IMR-90 (cell line): ENCODE measurements at regions not wholly inside any gene's neighbourhood (a gene's known extent, or its start where the extent isn't known, plus 50 kb on each side); places are given as distances from the start of the nearest gene placed in this dataset.

Experiments
- ATAC-seq: fragments of 200-7000 bp; cut with Tn5 transposase; 2 replicates; pipeline ENCODE4 v1.9.1; 2020; ENCODE audit warnings: low read depth, mild to moderate bottlenecking, moderate library complexity
- BruUV-seq: library from RNA; stranded (reverse); fragments of 400-500 nt; replicated peaks from 2 replicates; lab custom pipeline; 2021; lab: Mats Ljungman, UMichigan
- CTCF ChIA-PET: fragments of 300-600 bp; formaldehyde crosslinking; extraction: SDS; loops from one replicate; lab custom pipeline; 2021; ENCODE audit warnings: antibody characterized with exemption; lab: Yijun Ruan, JAX
- POLR2A ChIA-PET: fragments of 300-600 bp; sonication (Branson Sonifier 250); formaldehyde crosslinking; loops from one replicate; lab custom pipeline; 2022; ENCODE audit warnings: antibody characterized with exemption; ENCODE audit not compliant: unreplicated experiment; lab: Charles Lee
- DNase-seq: peaks from one replicate; pipeline ENCODE4 v3.0.0; 2013
- H2AFZ ChIP-seq: replicated peaks from 2 replicates; pipeline ENCODE3; 2013; ENCODE audit warnings: low read length, mild to moderate bottlenecking; ENCODE audit not compliant: poor library complexity
- H2AK5ac ChIP-seq: 2 replicates; pipeline ENCODE4 v1.6.1; 2013; ENCODE audit warnings: low read depth, low read length, inconsistent platforms
- H2AK9ac ChIP-seq: replicated peaks from 2 replicates; pipeline ENCODE3; 2013; ENCODE audit warnings: mild to moderate bottlenecking, low read depth, low read length, moderate library complexity; ENCODE audit not compliant: poor library complexity
- H2BK120ac ChIP-seq: 2 replicates; pipeline ENCODE4 v1.6.1; 2013; ENCODE audit warnings: low read depth, low read length, inconsistent platforms
- H2BK15ac ChIP-seq: 3 replicates; pipeline ENCODE4 v1.6.1; 2013; ENCODE audit warnings: low read depth, low read length, inconsistent platforms
- H2BK20ac ChIP-seq: 2 replicates; pipeline ENCODE4 v1.6.1; 2013; ENCODE audit warnings: low read depth, mild to moderate bottlenecking, inconsistent platforms, low read length, moderate library complexity
- H2BK5ac ChIP-seq: 2 replicates; pipeline ENCODE4 v1.6.1; 2013; ENCODE audit warnings: mild to moderate bottlenecking, low read depth, low read length, inconsistent platforms; ENCODE audit not compliant: poor library complexity, severe bottlenecking
- H3K14ac ChIP-seq: replicated peaks from 2 replicates; pipeline ENCODE4 v1.6.1; 2013; ENCODE audit warnings: low read depth, low read length, inconsistent platforms
- H3K18ac ChIP-seq: 2 replicates; pipeline ENCODE4 v1.6.1; 2013; ENCODE audit warnings: low read depth, low read length, control low read depth
- H3K23ac ChIP-seq: 2 replicates; pipeline ENCODE4 v1.6.1; 2013; ENCODE audit warnings: low read depth, low read length, inconsistent platforms
- H3K27ac ChIP-seq: 2 replicates; pipeline ENCODE4 v1.5.1; 2013; ENCODE audit warnings: mild to moderate bottlenecking, control low read depth, low read length; ENCODE audit not compliant: insufficient read depth
- H3K27me3 ChIP-seq: 2 replicates; pipeline ENCODE4 v1.6.1; 2013; ENCODE audit warnings: low read length; ENCODE audit not compliant: control insufficient read depth, insufficient read depth
- H3K36me3 ChIP-seq: 2 replicates; pipeline ENCODE4 v1.6.1; 2013; ENCODE audit warnings: low read length, mixed read lengths; ENCODE audit not compliant: control insufficient read depth, insufficient read depth
- H3K4ac ChIP-seq: 2 replicates; pipeline ENCODE4 v1.6.1; 2013; ENCODE audit warnings: low read depth, low read length, inconsistent platforms
- H3K4me1 ChIP-seq: 2 replicates; pipeline ENCODE4 v1.6.1; 2013; ENCODE audit warnings: low read length, mixed read lengths; ENCODE audit not compliant: control insufficient read depth, insufficient read depth
- H3K4me2 ChIP-seq: 2 replicates; pipeline ENCODE4 v1.6.1; 2013; ENCODE audit warnings: low read depth, mild to moderate bottlenecking, control low read depth, low read length, moderate library complexity
- H3K4me3 ChIP-seq: 2 replicates; pipeline ENCODE4 v1.5.1; 2013; ENCODE audit warnings: low read depth, mild to moderate bottlenecking, control low read depth, low read length, moderate library complexity; ENCODE audit not compliant: insufficient read depth
- H3K56ac ChIP-seq: 2 replicates; pipeline ENCODE4 v1.6.1; 2013; ENCODE audit warnings: low read length, inconsistent platforms; ENCODE audit not compliant: insufficient read depth; ENCODE audit errors: extremely low read depth
- H3K79me1 ChIP-seq, 2 experiments: 2 replicates each; pipeline ENCODE4 v1.6.1; 2013; ENCODE audit warnings: low read length in 2 of 2, inconsistent platforms in 1 of 2, low read depth in 1 of 2
- H3K9ac ChIP-seq: 2 replicates; pipeline ENCODE4 v1.6.1; 2013; ENCODE audit warnings: low read depth, low read length, control low read depth
- H3K9me1 ChIP-seq: 2 replicates; pipeline ENCODE4 v1.6.1; 2013; ENCODE audit warnings: low read length, inconsistent platforms; ENCODE audit not compliant: insufficient read depth
- H3K9me3 ChIP-seq: 2 replicates; pipeline ENCODE4 v1.6.1; 2013; ENCODE audit warnings: low read length; ENCODE audit not compliant: control insufficient read depth, insufficient read depth
- H4K20me1 ChIP-seq: 2 replicates; pipeline ENCODE4 v1.6.1; 2013; ENCODE audit warnings: low read length, inconsistent platforms; ENCODE audit not compliant: insufficient read depth
- H4K5ac ChIP-seq: 2 replicates; pipeline ENCODE4 v1.6.1; 2013; ENCODE audit warnings: mild to moderate bottlenecking, low read depth, low read length, control low read depth
- H4K8ac ChIP-seq, 2 experiments: 2 replicates each; pipeline ENCODE4 v1.6.1; 2013; ENCODE audit warnings: low read depth in 2 of 2, low read length in 2 of 2, control low read depth in 1 of 2, inconsistent platforms in 1 of 2
- H4K91ac ChIP-seq: 2 replicates; pipeline ENCODE4 v1.6.1; 2013; ENCODE audit warnings: low read depth, low read length, inconsistent platforms; ENCODE audit not compliant: insufficient read depth
- BHLHE40 ChIP-seq: fragments of 150-350 bp; IDR thresholded peaks from 2 replicates; pipeline ENCODE4 v1.6.1; 2016; ENCODE audit warnings: mild to moderate bottlenecking, low read depth, low read length
- CEBPB ChIP-seq: IDR thresholded peaks from 2 replicates; pipeline ENCODE4 v1.6.1; 2012; ENCODE audit warnings: low read depth, low read length, improper control_type of control experiment
- CHD1 ChIP-seq: IDR thresholded peaks from 2 replicates; pipeline ENCODE4 v1.6.1; 2012; ENCODE audit warnings: low read depth, low read length, improper control_type of control experiment
- FOS ChIP-seq: fragments of 150-350 bp; IDR thresholded peaks from 2 replicates; pipeline ENCODE4 v1.6.1; 2016; ENCODE audit warnings: low read depth, low read length
- MAFK ChIP-seq: IDR thresholded peaks from 2 replicates; pipeline ENCODE4 v1.6.1; 2012; ENCODE audit warnings: low read depth, low read length, improper control_type of control experiment
- MAZ ChIP-seq: IDR thresholded peaks from 2 replicates; pipeline ENCODE4 v1.6.1; 2012; ENCODE audit warnings: low read depth, mild to moderate bottlenecking, low read length, improper control_type of control experiment, moderate library complexity, borderline replicate concordance
- MXI1 ChIP-seq: IDR thresholded peaks from 2 replicates; pipeline ENCODE4 v1.6.1; 2012; ENCODE audit warnings: low read depth, mild to moderate bottlenecking, low read length, moderate library complexity, borderline replicate concordance
- NFE2L2 ChIP-seq: fragments of 150-350 bp; IDR thresholded peaks from 2 replicates; pipeline ENCODE4 v1.6.1; 2016; ENCODE audit warnings: low read depth, mild to moderate bottlenecking, low read length
- POLR2A ChIP-seq: IDR thresholded peaks from 2 replicates; pipeline ENCODE4 v1.6.1; 2012; ENCODE audit warnings: mild to moderate bottlenecking, low read depth, low read length
- RAD21 ChIP-seq: IDR thresholded peaks from 2 replicates; pipeline ENCODE4 v1.6.1; 2012; ENCODE audit warnings: low read length, improper control_type of control experiment
- RCOR1 ChIP-seq: IDR thresholded peaks from 2 replicates; pipeline ENCODE4 v1.6.1; 2012; ENCODE audit warnings: mild to moderate bottlenecking, low read length, improper control_type of control experiment; ENCODE audit not compliant: insufficient replicate concordance
- RFX5 ChIP-seq: IDR thresholded peaks from 2 replicates; pipeline ENCODE4 v1.8.0; 2012; ENCODE audit warnings: low read depth, mild to moderate bottlenecking, low read length, moderate library complexity
- SMC3 ChIP-seq: fragments of 150-350 bp; IDR thresholded peaks from 2 replicates; pipeline ENCODE4 v1.6.1; 2016; ENCODE audit warnings: low read depth, mild to moderate bottlenecking, antibody characterized with exemption, low read length, moderate library complexity
- WGBS, 2 experiments: methylation state at CpG; one replicate each; pipeline versions ENCODE4 v1.1.5 to v1.1.7; 2013; ENCODE audit warnings: missing lambda C conversion rate in 2 of 2; ENCODE audit not compliant: insufficient read length in 1 of 2; ENCODE audit errors: extremely low coverage in 2 of 2; 5-methylcytosine and 5-hydroxymethylcytosine counted together
- dilution Hi-C: fragments of 300-500 bp; cut with HindIII; formaldehyde crosslinking; loops from one replicate; pipeline ENCODE4 v1.14.3; 2018; ENCODE audit warnings: low sequenced_read_pairs; ENCODE audit not compliant: unreplicated experiment
- in situ Hi-C: fragments of 300-500 bp; cut with MboI; formaldehyde crosslinking; loops from 3 replicates; pipeline ENCODE4 v1.14.3; 2019; ENCODE audit warnings: low sequenced_read_pairs, inconsistent platforms, mixed read lengths
- intact Hi-C: fragments of 100-400 bp; cut with micrococcal nuclease; formaldehyde crosslinking; loops from 2 replicates; pipeline ENCODE4 v1.10.0; 2022
- TF ChIP-seq, protein P1 (sequence below): fragments of 150-350 bp; IDR thresholded peaks from 2 replicates; pipeline ENCODE4 v1.6.1; 2016; ENCODE audit warnings: low read depth, mild to moderate bottlenecking, low read length, moderate library complexity, borderline replicate concordance
- TF ChIP-seq, protein P2 (sequence below): conservative IDR thresholded peaks from 2 replicates; pipeline ENCODE4 v1.5.1; 2012; ENCODE audit warnings: mild to moderate bottlenecking, low read depth, low read length, improper control_type of control experiment
- TF ChIP-seq, protein P3 (sequence below): fragments of 150-350 bp; IDR thresholded peaks from 2 replicates; pipeline ENCODE4 v1.6.1; 2017; ENCODE audit warnings: mild to moderate bottlenecking, antibody characterized with exemption, low read length, low read depth

DNA sequence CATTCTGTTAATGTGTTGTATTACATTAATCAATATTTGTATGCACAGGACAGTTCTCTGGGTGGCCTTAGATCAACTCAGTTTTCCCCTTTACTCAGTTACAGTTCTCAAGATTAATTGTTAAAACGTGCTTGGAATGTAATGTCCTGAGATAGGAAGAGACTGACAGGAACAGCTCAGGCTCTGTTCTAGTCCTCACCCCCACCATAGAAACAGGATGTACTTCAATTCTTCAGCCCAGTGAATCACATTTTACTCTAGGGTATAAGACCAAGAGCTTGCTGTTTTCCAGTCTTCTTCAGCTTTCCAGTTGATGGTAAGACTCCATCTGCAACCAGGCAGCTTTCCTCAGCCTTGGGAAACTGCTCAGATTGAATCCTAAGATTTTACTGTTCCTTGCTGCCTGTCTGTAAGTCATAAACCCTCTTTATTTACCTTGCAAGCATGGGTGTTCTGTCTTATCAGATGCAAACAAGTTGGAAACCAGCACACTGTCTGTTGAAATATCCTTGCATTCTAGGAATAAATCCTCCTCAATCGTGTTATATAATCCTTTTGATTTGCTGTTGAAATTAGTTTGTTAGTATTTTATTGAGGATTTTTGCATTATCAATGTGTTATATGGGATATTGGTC lies 836.9 kb upstream of the PCDH9 start:
- ATAC-seq (no peak), DNase-seq (no peak)
- Histone ChIP-seq H3K4me2 (no peak overlapping the region), H3K9me3 (peaks cover 2% of the 10 kb centered on the region; the same call in 1 of the 2 replicates), H3K4ac (no peak overlapping the region), H2AK5ac (no peak overlapping the region), H2AFZ (no peak overlapping the region), H4K8ac (no peak overlapping the region), H3K79me1 (no peaks in the 10 kb centered on the region), H3K9me1 (no peaks in the 10 kb centered on the region), H2BK5ac (no peak overlapping the region), H3K4me3 (no peak overlapping the region), H2BK120ac (no peak overlapping the region), H3K27me3 (no peaks in the 10 kb centered on the region), H2AK9ac (no peak overlapping the region), H3K23ac (no peak overlapping the region), H4K20me1 (no peaks in the 10 kb centered on the region), H3K14ac (no peak overlapping the region), H3K9ac (no peak overlapping the region), H3K27ac (no peak overlapping the region), H3K4me1 (no peaks in the 10 kb centered on the region), H2BK15ac (no peak overlapping the region), H3K36me3 (no peaks in the 10 kb centered on the region), H4K91ac (no peak overlapping the region), H2BK20ac (no peak overlapping the region), H3K56ac (no peak overlapping the region), H4K5ac (no peak overlapping the region), H3K18ac (no peak overlapping the region)
- in situ Hi-C loops (no loop called here), dilution Hi-C loops (no loop called here), intact Hi-C loops (no loop called here)
- ChIA-PET POLR2A (no interaction called here), CTCF (no interaction called here)
- no CpG with 5 or more reads among the region's 2 CpGs for WGBS, 2 experiments
- no TSS peak for BruUV-seq
- TF ChIP-seq CEBPB (no peak), NFE2L2 (no peak), MAZ (no peak), MXI1 (no peak), MAFK (no peak), POLR2A (no peak), RFX5 (no peak), RCOR1 (no peak), CHD1 (no peak), RAD21 (no peak), FOS (no peak), BHLHE40 (no peak), SMC3 (no peak)
- TF ChIP-seq, protein P1, sequence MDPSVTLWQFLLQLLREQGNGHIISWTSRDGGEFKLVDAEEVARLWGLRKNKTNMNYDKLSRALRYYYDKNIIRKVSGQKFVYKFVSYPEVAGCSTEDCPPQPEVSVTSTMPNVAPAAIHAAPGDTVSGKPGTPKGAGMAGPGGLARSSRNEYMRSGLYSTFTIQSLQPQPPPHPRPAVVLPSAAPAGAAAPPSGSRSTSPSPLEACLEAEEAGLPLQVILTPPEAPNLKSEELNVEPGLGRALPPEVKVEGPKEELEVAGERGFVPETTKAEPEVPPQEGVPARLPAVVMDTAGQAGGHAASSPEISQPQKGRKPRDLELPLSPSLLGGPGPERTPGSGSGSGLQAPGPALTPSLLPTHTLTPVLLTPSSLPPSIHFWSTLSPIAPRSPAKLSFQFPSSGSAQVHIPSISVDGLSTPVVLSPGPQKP = no peak
- TF ChIP-seq, protein P2, sequence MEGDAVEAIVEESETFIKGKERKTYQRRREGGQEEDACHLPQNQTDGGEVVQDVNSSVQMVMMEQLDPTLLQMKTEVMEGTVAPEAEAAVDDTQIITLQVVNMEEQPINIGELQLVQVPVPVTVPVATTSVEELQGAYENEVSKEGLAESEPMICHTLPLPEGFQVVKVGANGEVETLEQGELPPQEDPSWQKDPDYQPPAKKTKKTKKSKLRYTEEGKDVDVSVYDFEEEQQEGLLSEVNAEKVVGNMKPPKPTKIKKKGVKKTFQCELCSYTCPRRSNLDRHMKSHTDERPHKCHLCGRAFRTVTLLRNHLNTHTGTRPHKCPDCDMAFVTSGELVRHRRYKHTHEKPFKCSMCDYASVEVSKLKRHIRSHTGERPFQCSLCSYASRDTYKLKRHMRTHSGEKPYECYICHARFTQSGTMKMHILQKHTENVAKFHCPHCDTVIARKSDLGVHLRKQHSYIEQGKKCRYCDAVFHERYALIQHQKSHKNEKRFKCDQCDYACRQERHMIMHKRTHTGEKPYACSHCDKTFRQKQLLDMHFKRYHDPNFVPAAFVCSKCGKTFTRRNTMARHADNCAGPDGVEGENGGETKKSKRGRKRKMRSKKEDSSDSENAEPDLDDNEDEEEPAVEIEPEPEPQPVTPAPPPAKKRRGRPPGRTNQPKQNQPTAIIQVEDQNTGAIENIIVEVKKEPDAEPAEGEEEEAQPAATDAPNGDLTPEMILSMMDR = no peak
- TF ChIP-seq, protein P3, sequence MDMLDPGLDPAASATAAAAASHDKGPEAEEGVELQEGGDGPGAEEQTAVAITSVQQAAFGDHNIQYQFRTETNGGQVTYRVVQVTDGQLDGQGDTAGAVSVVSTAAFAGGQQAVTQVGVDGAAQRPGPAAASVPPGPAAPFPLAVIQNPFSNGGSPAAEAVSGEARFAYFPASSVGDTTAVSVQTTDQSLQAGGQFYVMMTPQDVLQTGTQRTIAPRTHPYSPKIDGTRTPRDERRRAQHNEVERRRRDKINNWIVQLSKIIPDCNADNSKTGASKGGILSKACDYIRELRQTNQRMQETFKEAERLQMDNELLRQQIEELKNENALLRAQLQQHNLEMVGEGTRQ = no peak
